NCI-H748 treated with DMSO at 0.1 percent for 48 hours (cell line): ENCODE measurements at regions not wholly inside any gene's neighbourhood (a gene's known extent, or its start where the extent isn't known, plus 50 kb on each side); places are given as distances from the start of the nearest gene placed in this dataset.

ENCODE experiments used
- DNase-seq: peaks from one replicate; lab custom pipeline; 2025; lab: John Stamatoyannopoulos, UW

DNA sequence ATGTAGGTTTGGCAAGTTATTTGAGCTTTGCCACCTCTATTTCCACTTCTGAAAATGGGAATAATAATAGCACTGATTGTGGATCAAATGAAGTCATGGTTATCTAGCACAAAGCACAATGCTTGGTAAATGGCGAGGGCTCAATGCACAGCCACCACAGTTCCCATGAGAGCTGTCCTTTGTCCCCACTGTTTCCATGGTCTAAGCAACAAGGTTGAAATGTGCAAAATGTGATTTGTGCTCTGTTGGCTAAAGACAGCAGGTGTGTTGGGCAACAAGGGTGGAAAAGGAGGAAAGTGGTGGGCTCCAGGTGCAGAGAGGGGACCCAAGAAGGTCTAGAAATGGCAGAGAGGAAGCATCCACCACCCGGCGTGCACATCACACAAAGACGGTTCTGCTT lies 200.5 kb downstream of the TRIM29 start:
- no peak for DNase-seq

DNA sequence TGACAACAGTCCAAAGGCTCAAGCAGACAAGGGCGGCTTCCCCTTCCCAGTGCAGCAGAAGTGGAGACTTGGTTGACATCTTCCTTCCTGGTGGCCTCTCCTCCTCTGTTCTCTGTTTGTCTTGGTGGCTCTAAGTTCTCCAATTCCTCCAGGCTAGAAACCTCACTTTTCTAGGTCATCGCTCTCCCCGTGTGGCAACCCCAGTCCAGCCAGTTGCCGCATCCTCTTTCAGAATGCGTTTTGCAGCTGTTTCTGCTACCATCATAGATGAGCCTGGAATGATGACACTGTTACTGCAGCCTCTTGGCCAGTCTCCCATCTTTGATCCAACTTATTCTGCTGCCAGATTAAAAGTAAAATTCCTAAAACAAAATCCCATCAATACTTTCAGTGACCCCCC lies 201.5 kb downstream of the TRIM29 start:
- no peak for DNase-seq

DNA sequence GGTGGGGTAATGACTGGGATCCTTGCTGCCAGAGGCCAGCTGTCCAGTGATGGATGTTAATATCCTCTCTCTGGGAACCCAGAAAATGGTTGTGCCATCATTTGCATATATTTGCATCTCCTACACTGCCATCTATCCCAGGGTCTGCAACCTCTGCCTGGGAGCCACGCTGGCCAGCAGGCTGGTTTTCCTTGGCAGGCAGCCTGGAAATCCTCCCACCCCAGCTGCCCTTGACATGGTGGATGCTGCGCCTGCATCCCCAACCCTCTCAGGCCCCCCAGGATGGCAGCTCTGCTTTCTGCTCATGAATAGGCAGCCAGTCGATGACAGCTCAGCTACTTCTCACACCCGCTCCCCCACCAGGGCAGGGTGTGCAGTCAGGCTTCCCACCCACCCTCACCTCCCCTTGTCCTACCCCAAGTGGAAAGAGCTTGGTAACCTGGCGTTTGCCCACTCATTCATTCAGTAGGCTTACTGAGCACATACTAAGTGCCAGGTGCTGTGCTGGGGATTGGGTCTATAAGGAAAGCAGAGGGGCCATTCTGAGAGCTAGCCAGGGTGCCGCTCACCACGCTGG lies 202.5 kb downstream of the TRIM29 start:
- DNase-seq = no peak

DNA sequence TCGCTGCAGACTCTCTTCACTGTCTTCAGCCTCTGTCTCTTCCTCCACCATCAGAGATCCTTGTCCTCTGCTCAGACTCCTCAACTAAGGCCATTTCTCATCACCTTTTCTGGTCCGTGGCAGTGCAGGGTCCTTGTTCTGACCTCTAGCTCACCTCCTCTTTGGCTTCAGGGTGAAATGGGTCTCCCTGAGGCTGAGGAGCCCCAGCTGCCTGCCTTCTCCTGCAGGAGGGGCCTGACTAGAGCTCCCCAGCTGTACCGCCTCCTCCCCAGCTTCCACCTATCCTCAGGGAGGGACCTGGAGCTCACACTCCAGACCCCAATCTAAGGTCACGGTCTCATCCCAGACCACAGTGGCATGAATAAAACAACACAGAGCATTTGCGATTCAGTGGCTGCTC lies 203.0 kb downstream of the TRIM29 start:
- DNase-seq = no peak

DNA sequence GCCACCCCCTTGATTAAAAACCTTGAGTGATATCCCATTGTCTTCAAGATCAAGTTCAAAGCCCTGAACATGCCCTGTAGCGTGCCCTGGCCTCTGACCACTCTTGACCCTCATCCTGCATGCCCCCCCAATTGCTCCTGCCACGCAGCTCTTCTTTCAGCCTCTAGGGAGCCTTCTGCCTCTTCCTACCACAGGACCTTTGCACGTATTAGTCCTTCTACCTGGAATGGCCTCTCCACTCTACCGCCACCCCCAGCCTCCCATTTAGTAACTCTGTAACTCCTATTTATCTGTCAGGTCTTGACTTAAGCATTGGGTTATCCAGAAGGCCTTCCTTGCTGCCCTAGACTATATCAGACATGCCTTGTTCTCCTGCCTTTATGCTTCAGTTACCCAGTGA lies 203.6 kb downstream of the TRIM29 start:
- DNase-seq = no peak

DNA sequence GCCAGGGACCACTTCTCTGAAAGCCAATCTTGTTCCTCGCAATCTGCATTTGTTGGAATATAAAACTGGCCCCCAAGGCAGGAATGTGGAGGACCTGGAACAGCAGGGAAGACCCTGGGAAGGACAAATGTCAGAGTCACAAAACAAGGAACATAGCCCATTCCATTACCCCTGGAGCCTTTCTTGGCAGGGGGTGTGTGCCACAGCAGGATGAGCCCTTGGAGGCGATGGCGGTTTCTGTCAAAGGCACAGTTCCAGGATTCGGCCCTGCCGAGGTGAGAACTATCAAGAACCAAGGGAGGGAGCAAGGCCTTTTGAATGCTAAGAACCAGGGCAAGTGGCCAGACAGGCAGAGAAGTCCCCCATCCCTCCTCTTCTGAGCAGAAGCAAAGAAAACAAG lies 204.3 kb downstream of the TRIM29 start:
- no peak for DNase-seq

DNA sequence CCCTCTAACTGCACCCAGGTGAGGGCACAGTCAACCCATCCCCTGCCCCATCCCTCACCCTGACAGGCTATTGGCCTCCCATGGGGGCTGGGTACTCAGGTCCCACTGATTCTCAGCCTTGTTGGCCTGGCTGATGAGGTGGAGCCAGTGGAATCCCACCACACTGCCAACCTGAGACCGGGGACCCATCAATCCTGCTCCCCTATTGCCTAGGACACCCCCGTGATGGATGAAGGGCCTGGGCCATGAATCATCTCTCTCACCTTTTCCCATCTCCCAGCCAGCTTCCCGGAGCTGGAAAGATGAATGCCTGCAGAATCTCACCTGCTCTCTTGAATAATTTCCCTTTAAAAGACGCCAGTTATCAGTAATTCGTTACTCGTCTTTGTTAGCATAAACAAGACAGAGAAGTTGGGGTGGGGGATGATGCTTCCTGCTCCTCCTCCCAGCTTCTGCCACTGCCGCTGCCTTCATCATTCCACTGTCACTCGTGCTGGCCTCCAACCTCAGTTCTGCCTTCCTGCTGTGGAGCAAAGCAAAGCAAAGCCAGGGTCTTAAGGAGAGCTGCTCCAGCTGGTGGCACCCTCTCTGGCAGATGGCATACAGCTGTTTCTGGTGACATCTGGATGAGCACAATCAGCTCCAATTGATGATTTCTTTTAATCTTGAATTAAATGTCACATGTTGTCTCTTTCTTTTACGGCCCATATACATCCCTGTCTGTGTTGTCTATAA lies 204.0 kb upstream of the NECTIN1 start:
- no peak for DNase-seq

DNA sequence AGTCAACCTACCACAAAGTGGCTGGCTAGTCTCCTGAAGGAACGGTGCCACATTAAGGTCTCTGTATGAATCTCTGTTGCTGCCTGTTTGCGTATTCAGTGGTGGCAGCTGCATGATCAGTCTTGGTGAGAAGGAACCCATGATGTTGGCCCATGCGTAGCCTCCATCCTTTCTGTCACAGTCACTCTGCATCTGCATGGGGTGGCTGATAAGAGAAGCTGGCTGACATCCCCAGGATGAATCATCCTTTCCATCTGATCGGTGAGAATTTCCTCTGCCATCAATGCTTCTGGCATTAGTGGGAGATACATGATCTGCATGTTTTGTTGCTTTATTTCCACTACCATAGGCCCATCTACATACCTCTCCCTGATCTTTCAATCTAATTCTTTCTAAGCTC lies 199.0 kb upstream of the NECTIN1 start:
- no peak for DNase-seq

DNA sequence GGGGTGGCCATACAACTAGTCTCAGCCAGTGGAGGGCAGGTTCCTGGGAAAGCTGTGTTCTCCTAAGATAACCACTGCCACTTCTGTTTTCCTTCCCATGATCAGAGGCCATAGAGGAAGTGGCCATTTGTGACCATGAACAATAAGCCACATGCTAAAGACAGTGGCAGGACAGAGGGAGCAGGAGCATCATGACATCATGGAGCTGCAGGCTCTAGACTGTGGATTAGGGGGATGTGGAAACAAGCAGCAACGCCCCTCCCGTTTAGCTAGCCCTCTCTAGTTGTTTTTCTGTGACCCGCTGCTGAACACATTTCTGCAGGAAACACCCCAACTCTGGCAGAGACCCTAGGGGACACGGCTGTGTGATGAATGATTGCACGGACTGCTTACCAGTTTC lies 195.0 kb upstream of the NECTIN1 start:
- no peak for DNase-seq

DNA sequence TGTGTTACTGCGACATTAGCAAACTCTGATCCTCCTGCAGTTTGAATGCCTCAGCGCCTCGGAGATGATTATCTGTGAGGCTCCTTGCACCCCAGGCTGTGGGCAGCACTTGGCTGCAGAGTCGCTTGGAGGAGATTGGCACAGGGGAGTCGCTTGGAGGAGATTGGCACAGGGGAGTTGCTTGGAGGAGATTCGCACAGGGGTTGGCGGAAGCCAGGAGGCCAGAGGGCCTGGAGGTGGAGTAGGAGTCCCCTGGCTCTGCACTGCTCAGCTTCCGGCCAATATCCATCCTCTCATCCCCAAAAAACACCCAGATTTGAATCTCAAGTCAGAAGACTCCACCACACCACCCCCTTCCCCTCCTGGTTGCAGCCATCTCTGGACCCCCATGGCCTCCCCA lies 192.6 kb upstream of the NECTIN1 start:
- no peak for DNase-seq

DNA sequence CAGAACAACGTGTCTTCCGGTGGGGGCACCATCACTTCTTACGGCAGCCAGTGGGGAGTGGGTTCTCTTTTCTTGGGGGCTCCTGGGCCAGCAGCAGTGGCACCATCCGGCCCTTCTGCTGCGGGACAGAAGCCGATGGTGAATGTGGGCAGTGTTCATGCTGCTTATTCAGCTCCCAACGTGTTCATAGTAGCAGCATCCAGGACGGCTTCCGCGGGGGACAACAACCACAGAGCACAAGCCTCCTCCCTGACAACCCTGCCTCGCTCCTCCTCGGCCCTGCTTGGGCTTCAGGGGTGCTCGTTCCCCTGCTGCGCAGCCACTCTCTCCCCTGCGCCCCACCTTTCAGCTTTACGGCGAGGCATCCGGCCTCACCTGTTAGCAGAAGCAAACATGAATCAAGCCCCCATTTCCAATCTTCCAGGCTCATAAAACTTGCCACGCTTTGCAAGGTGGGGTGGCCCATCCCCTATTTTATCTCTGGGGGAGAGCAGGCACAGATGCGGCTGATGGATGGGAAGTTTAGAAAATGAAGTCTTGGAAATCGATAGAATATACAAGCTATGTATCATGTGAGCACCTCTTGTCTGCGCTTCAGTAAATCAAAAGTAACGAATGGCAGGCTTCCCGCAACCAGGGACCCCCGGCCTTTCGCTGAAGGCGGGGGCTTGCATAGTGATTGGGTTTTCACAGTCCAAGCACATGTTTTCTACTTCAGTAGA lies 191.8 kb upstream of the NECTIN1 start:
- no peak for DNase-seq

DNA sequence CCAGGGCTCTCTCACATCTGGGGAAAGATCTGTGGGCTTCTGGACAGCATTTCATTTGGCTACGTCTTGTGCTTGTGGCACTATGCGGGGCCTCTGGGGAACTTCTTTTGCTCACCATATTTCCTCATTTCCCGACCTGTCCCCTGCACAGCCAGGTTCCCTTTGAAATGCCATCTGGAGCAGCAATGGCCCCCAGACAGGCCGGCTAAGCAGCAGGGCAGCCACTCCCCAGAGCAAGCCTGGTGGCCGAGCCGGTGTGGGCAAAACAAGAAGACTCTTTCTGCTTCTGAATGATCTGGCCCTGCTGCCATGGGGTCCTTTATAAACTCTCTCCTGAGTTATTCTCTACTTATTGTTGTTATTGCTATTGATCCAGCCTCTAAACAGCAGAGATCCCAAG lies 190.7 kb upstream of the NECTIN1 start:
- no peak for DNase-seq

DNA sequence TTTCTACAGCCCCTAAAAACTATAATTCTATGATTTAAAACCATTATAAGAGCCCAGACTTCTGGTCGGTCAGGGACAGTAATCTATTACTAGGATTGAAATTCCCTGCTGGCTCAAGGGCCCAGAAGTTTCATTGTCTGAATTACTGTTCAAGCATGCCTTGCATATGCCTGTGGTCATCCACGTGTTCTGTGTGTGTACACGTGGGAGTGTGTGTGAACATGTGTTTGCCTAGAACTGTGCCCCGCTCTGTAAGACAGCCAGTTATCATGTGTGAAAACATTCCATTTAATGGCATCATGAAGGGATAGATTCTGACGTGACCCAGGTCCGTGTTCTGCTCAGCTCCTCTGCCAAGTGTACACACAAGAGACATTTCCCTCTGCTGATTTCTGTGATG lies 189.3 kb upstream of the NECTIN1 start:
- DNase-seq = no peak

DNA sequence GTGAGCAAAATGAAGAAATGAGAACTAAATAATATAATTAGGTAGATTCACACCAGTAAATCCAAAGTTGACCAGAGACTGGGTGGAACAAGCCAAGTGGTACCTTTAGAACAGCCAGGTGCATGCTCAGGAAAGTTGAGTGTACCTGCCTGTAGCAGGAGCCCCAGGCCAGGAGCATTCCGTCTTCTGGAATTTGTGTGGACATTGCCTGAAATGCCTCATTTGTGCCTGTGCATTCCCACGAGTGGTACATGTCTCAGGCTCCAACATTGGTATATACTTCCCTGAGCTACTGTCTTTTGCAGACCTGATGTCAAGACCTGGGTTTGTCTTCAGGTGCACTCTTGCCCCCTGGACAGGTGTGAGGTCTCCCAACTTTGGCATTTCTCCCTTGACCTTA lies 187.6 kb upstream of the NECTIN1 start:
- DNase-seq = no peak

DNA sequence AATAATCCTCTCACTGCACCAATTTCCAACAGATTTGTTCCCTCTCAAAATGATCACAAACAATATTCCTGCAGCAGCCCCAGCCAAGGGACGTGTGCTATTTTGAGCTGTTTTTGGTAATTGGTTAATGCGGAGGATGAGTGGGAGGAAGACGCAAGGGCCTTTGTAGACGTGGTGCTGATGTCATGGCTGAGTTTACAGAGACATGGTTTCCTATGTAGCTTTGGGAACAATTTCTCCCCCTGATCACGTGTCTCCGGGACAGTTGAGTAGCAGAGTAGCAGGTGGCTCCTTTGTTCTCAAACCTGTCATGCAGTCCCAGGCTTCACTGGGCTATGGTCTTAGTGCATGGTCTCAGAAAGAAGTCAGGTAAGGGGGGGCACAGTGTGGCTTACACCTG lies 183.2 kb upstream of the NECTIN1 start:
- peak; percentile 26 for DNase-seq

DNA sequence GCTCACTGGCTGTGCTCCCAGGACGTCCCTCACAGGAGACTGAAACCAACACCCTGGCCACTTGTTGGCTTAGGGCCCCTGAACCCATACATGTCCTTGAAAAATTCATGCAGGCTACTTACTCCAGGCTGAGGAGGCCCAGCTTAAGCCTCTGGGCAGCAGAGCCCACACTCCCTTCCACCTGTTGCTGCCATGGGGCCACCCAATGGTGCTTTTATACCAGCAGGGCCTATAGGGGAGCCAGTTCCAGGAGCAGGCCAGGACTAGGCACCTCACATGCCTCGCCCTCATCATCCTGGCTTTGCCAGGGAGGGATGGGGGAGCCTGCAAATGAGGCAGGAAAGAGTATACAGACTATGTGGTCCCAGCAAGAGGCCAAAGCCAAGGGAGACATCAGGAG lies 181.7 kb upstream of the NECTIN1 start:
- no peak for DNase-seq

DNA sequence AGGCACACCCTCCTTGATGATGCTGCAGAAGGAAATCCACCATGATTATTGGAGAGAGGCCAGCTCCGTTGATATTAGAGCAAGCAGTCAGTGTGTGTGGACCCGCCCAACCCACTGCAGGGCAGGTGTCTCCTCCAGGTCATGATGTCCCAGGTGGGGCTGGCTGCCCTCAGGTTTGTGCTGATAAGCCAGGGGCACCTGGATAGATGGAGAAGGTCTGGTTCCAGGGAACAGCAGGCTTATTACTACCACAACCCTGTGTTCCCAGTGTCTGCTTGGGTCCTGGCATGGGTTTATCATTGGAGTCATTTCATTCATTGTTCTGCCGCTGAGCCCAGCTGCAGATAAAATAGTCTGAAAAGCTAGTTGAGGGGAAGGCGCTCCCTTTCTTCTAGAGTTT lies 181.1 kb upstream of the NECTIN1 start:
- DNase-seq = no peak

DNA sequence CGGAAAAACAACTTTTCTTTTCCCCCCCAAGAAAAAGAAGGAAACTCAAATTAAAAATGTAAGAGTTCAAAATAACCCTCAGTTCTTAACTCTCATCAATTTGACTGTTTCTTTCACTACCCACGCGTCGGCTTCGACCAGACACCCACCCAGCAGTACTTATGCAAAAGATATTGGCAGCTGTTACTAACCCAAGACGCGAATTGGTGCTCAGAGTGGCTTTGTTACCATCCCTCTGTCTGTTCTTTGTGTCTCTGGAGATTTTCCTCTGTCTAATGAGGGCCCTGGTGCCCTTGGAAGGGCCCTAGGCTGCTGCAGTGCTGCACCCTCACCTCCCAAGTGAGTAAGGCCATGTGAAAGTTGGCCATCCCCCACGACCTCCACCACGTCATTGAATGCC lies 180.5 kb upstream of the NECTIN1 start:
- DNase-seq = no peak

DNA sequence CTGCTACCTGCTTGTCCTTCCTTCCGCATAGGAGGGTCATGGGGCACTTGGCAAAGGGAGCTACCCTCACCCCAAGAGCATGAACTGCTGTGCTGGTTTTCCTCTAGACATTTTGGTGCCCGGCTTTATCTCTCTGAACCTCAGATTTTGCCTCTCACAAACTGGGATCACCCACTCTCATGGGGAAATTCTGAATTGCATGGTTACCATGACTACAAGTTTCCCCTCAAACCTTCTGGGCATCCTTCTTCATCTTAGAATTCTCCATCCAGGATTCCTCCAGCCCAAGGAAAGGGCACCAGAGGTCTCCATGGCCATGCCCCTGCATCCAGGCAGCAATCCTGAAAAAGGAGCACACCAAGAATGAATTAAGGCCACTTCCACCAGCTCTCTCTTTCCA lies 180.1 kb upstream of the NECTIN1 start:
- no peak for DNase-seq

DNA sequence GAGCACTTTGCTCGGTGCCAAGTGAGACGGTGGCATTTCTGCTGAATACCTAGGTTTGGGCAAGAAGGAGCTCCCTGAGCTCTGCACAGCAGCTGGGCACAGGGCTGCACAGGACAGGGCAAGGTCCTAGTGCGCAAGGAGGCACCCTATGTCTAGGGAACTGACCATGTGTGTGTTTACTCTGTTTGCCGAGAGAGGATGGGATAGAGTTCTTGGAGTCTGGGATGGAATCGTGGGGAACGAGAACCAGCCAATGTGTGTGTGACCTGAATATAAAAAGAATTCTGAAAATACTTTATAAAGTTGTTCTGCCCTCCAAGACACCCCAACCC lies 179.5 kb upstream of the NECTIN1 start:
- no peak for DNase-seq

DNA sequence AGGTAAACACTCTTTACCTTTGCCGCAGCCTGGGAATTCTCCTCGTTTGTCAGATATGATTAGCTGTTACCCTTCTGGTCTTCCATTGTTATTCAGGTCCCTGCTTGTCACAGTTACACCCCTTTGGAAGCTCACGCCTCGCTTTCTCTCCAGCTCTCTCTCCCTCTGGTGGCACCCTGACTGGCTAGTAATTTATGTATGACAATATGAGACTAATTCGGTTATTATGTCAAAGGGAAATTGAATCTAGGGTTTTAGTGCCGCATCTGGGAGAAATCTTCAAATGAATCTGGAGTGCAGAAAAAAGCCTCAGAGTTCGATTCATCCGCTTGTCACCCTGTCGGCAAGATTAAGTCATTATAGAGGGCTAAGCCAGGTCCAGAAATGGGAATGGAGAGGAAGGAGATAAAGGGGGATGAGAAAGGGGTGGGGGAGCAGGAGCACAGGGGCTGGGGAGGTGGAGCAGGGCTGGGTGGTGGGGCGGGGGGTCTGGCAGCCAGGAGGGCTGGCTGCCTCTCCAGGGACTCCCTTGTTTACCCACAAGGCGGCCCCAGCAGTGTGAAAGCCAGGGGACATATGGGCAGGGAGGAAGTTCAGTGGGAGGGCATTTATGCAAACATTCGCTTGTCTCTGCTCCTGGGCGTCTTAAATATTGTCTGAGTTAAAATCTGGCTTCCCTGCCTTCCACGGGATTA lies 179.0 kb upstream of the NECTIN1 start:
- DNase-seq = peak; percentile 5

DNA sequence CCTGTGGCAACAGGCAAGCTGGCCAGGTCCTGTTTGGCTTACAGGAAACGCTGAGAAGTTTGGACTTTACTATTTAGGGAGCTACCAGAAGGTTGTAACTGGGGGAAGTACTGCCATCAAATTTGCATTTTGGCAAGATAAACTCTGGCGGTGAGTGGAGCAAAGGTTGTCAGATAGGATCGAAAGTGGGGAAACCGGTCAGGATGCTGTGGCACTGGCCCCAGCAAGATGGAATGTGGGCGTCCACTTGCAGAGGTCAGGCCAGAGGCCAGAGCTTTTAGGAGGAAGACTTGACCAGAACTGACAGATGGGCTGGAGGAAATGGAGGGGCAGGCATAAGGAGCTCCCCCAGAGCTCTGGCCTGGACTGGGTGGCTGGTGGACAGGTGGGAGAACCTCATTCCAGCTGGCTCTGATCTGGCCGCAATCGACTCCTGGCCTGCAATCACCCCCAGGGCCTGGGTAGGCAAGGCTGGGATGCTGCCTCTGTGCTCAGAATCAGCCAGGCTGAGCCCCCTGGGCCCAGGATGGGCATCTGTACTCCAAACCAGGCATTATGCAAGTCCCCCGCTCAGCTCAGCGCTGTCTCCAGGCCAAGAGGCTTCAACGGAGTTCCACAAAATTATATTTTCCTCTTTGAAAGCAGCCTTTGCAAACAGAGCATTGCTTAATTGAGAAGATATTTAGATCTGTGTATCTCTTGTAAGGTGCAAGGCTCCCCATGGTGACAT lies 178.3 kb upstream of the NECTIN1 start:
- no peak for DNase-seq
